Left lung (tissue), 4 donors: ENCODE measurements at regions not wholly inside any gene's neighbourhood (a gene's known extent, or its start where the extent isn't known, plus 50 kb on each side); places are given as distances from the start of the nearest gene placed in this dataset.

ENCODE experiments used
- ATAC-seq: fragments of 200-7000 bp; cut with Tn5 transposase; one replicate; pipeline ENCODE4 v1.9.1; 2020; ENCODE audit warnings: moderate library complexity
- DNase-seq, 4 donors: peaks; one replicate each; pipeline ENCODE4 v3.0.0-alpha.2; 2013 to 2020
- H3K27ac ChIP-seq, 2 donors: fragments of 200-600 bp; sonication (generic) in 1 of 2; one replicate each; pipeline versions ENCODE4 v1.5.0 to v1.8.0; 2020 to 2021
- H3K27me3 ChIP-seq, 2 donors: fragments of 200-600 bp; sonication (generic) in 1 of 2; one replicate each; pipeline versions ENCODE4 v1.5.0 to v1.8.0; 2020 to 2021
- H3K36me3 ChIP-seq, 2 donors: fragments of 200-600 bp; sonication (generic) in 1 of 2; one replicate each; pipeline versions ENCODE4 v1.5.0 to v1.8.0; 2020 to 2021
- H3K4me1 ChIP-seq, 2 donors: fragments of 200-600 bp; one replicate each; pipeline ENCODE4 v1.8.0; 2021
- H3K4me3 ChIP-seq, 2 donors: fragments of 200-600 bp; sonication (generic) in 1 of 2; one replicate each; pipeline versions ENCODE4 v1.5.0 to v1.8.0; 2020 to 2021; ENCODE audit warnings: mild to moderate bottlenecking in 1 of 2
- H3K9me3 ChIP-seq, 2 donors: fragments of 200-600 bp; sonication (generic) in 1 of 2; one replicate each; pipeline versions ENCODE4 v1.5.0 to v1.8.0; 2020 to 2021
- CTCF ChIP-seq, 2 donors: fragments of 200-600 bp; sonication (generic) in 1 of 2; IDR thresholded peaks; one replicate each; pipeline versions ENCODE4 v1.5.0 to v1.8.0; 2021; ENCODE audit warnings: antibody characterized with exemption in 2 of 2
- intact Hi-C, 2 donors: fragments of 100-400 bp; cut with DNase I; formaldehyde crosslinking; loops; one replicate each; pipeline versions ENCODE4 v1.11.2 to v1.14.2; 2022
- donor health status: DM: no; HTN: yes; CAD: no.
- donor health status: DM: no; HTN: no; CAD: no.

GRCh38 chr6:12555781-12556180 is 160.8 kb upstream of the PHACTR1 start:
- no peak for DNase-seq
- no peak for ATAC-seq
- intact Hi-C loops, result no loop called here
- Histone ChIP-seq H3K27me3 (no peaks in the 10 kb centered on the region), H3K4me3 (no peak overlapping the region), H3K36me3 (no peaks in the 10 kb centered on the region), H3K4me1 (no peaks in the 10 kb centered on the region), H3K27ac (no peak overlapping the region), H3K9me3 (peaks cover 0 to under 1% of the 10 kb centered on the region in 2 donors)
- no peak for TF ChIP-seq CTCF (IDR thresholded peaks at IDR 0.05)

- Histone ChIP-seq H3K9me3 (peaks cover 0 to 8% of the 10 kb centered on the region in 2 donors), H3K27ac (no peak overlapping the region), H3K4me1 (no peaks in the 10 kb centered on the region), H3K36me3 (no peaks in the 10 kb centered on the region), H3K27me3 (no peaks in the 10 kb centered on the region), H3K4me3 (no peak overlapping the region)
- no peak for TF ChIP-seq CTCF (IDR thresholded peaks at IDR 0.05)
- ATAC-seq (no peak), DNase-seq (no peak)
- intact Hi-C loops, result no loop called here
Observed at GRCh38 chr6:12557765-12558164, 158.8 kb upstream of the PHACTR1 start.

GRCh38 chr6:12560315-12560714 is 156.3 kb upstream of the PHACTR1 start:
- H3K4me1 ChIP-seq, result no peaks in the 10 kb centered on the region
- intact Hi-C loops, result no loop called here
- no peaks in the 10 kb centered on the region for H3K36me3 ChIP-seq
- no peak overlapping the region for H3K4me3 ChIP-seq
- ATAC-seq, result no peak
- no peak overlapping the region for H3K27ac ChIP-seq
- no peak for TF ChIP-seq CTCF (IDR thresholded peaks at IDR 0.05)
- no peaks in the 10 kb centered on the region for H3K27me3 ChIP-seq
- peaks cover 0 to 8% of the 10 kb centered on the region in 2 donors for H3K9me3 ChIP-seq
- DNase-seq, result no peak

GRCh38 chr6:12566618-12567123 is 149.9 kb upstream of the PHACTR1 start:
- Histone ChIP-seq H3K27me3 (no peaks in the 10 kb centered on the region), H3K9me3 (peaks cover 0 to 4% of the 10 kb centered on the region in 2 donors), H3K4me3 (no peak overlapping the region), H3K36me3 (no peaks in the 10 kb centered on the region), H3K27ac (no peak overlapping the region), H3K4me1 (peaks cover 0 to 8% of the 10 kb centered on the region in 2 donors)
- ATAC-seq (no peak), DNase-seq (no peak)
- TF ChIP-seq CTCF (IDR thresholded peaks at IDR 0.05), result no peak
- intact Hi-C loops, result no loop called here

- TF ChIP-seq CTCF (IDR thresholded peaks at IDR 0.05), result no peak
- no peak for DNase-seq
- no peak overlapping the region for H3K4me3 ChIP-seq
- no peaks in the 10 kb centered on the region for H3K27me3 ChIP-seq
- H3K4me1 ChIP-seq, result peaks cover 0 to 8% of the 10 kb centered on the region in 2 donors
- no peak for ATAC-seq
- H3K27ac ChIP-seq, result no peak overlapping the region
- H3K9me3 ChIP-seq, result no peaks in the 10 kb centered on the region
- intact Hi-C loops, result no loop called here
- H3K36me3 ChIP-seq, result no peaks in the 10 kb centered on the region
Observed at GRCh38 chr6:12567682-12568081, 148.9 kb upstream of the PHACTR1 start.
